SK-N-MC (cell line): ENCODE measurements at regions not wholly inside any gene's neighbourhood (a gene's known extent, or its start where the extent isn't known, plus 50 kb on each side); places are given as distances from the start of the nearest gene placed in this dataset.
A peak's percentile ranks its signal among the peaks of the same experiment; 100 is the strongest.

Experiments
- DNase-seq: peaks from one replicate; pipeline ENCODE4 v3.0.0-alpha.2; 2011; ENCODE audit warnings: low read depth, low spot score
- H3K27ac ChIP-seq: fragments of 200-600 bp; sonication (generic); 2 replicates; pipeline ENCODE4 v1.5.1; 2016; ENCODE audit warnings: mixed run types
- H3K36me3 ChIP-seq: fragments of 200-600 bp; sonication (generic); 2 replicates; pipeline ENCODE4 v1.6.1; 2017; ENCODE audit warnings: antibody characterized with exemption, low read length, mixed read lengths; ENCODE audit not compliant: insufficient read depth
- H3K4me3 ChIP-seq: fragments of 200-600 bp; sonication (generic); 2 replicates; pipeline ENCODE4 v1.5.1; 2016
- H3K9ac ChIP-seq: fragments of 200-600 bp; sonication (generic); 2 replicates; pipeline ENCODE4 v1.8.0; 2017; ENCODE audit warnings: mixed run types, mixed read lengths; ENCODE audit not compliant: insufficient read length
- H3K9me3 ChIP-seq: fragments of 200-600 bp; sonication (generic); 2 replicates; pipeline ENCODE4 v1.6.1; 2017; ENCODE audit warnings: low read depth, mild to moderate bottlenecking, antibody characterized with exemption, low read length, moderate library complexity, mixed read lengths
- EZH2 ChIP-seq: fragments of 200-600 bp; sonication (generic); IDR thresholded peaks from one replicate; pipeline ENCODE4 v1.6.1; 2017; ENCODE audit warnings: antibody characterized with exemption
- FOXP2 ChIP-seq: optimal IDR thresholded peaks from 2 replicates; pipeline ENCODE3; 2011; ENCODE audit warnings: mild to moderate bottlenecking, moderate library complexity; ENCODE audit not compliant: insufficient read depth; ENCODE audit errors: extremely low read length, control extremely low read depth
- POLR2AphosphoS5 ChIP-seq: IDR thresholded peaks from 2 replicates; pipeline ENCODE4 v1.6.1; 2012; ENCODE audit warnings: mild to moderate bottlenecking, low read depth, low read length, borderline replicate concordance

DNA sequence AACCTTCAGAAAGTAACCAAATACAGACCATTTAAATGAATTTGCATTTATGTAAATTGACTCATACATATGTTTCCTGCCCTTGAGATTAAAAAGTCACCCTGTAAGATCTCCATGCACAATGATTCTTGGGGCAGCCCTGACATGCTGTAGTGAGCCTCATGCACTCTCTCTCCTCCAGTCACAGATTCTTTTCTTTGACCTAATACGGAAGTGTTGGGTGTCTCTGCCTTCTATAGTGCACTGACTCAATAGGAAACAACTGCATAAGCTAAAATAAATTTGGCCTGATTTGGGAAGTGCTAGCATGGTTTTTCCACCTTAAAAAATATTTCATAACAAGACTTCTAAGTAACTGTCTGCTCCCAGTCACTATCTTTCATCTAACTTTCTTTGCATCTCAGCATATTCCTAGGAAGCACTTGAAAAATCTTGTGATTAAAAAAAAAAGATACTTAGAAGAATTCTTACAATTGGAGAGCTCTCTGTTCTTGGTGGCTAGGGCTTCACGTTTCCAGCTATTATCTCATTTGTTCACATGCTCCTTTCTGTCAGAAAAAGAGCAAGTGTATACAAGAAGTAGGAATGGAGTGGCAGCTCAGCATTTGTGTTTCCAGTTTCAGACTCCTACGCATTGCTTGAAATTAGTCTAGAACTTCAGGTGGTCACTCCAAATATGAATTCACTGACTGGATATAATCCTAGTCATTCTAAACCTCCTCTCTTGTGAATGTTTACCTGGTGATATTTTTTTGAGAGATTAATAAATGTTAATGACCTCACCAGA lies 207.9 kb upstream of the COL8A1 start:
- no peak for DNase-seq
- no peaks in the 10 kb centered on the region for H3K36me3 ChIP-seq
- TF ChIP-seq EZH2, result no peak
- no peak for TF ChIP-seq FOXP2
- H3K4me3 ChIP-seq, result no peak overlapping the region
- H3K27ac ChIP-seq, result peak overlapping the region; percentile 23; the same call in 1 of the 2 replicates
- no peak overlapping the region for H3K9ac ChIP-seq
- peaks cover 3% of the 10 kb centered on the region; the same call in 1 of the 2 replicates for H3K9me3 ChIP-seq

- H3K4me3 ChIP-seq, result no peak overlapping the region
- no peak overlapping the region for H3K27ac ChIP-seq
- TF ChIP-seq FOXP2 (no peak), EZH2 (no peak), POLR2AphosphoS5 (no peak)
- no peaks in the 10 kb centered on the region for H3K36me3 ChIP-seq
- H3K9me3 ChIP-seq, result peaks cover 3% of the 10 kb centered on the region; the same call in 1 of the 2 replicates
- no peak overlapping the region for H3K9ac ChIP-seq
- DNase-seq, result no peak
Measured at GRCh38 chr3:99429502-99429901, 208.9 kb upstream of the COL8A1 start.

DNA sequence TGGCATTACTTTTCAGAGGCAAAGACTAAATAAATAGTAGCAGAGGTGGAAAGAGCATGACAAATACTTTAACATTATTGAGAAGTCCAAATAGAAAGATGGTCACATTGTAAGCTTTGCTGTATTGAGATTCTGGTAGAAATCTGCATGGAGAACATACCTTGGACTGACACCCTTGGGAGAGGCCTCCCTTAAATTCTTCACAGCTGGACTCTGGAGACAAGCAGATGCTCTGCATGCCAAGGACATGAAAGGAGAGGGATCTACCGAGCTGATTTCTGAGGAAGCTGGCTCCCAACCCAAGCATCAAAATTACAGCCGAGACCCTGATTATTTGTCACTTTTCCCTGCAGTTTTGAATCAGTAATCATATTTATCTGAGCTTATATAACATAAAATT lies 212.5 kb upstream of the COL8A1 start:
- Histone ChIP-seq H3K4me3 (no peak overlapping the region), H3K9ac (no peak overlapping the region), H3K27ac (no peak overlapping the region), H3K9me3 (no peaks in the 10 kb centered on the region), H3K36me3 (no peaks in the 10 kb centered on the region)
- DNase-seq, result no peak
- TF ChIP-seq EZH2 (no peak), FOXP2 (no peak), POLR2AphosphoS5 (no peak)

DNA sequence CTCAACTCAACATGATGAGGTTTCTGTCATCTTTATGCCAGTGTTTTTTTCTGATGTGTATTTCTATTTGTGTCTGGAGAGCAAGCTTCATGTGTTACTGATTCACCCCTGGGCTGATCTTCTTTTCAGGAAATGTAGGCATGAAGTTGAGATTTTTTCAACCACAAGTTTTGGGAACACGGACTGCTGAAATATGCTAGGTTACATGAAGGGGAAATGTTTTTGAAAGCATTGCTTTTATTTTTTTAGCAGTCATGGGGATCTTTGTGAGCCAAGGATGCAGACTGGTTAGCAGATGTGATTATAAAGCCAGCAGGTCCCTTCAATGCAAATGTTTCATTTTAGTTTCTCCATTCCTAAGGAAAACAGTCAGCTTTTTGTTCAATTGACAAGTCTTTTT lies 219.3 kb upstream of the COL8A1 start:
- Histone ChIP-seq H3K4me3 (no peak overlapping the region), H3K27ac (peak overlapping the region; percentile 49), H3K36me3 (no peaks in the 10 kb centered on the region), H3K9me3 (no peaks in the 10 kb centered on the region), H3K9ac (no peak overlapping the region)
- TF ChIP-seq EZH2, result no peak
- TF ChIP-seq FOXP2, result no peak
- no peak for TF ChIP-seq POLR2AphosphoS5
- DNase-seq, result no peak

DNA sequence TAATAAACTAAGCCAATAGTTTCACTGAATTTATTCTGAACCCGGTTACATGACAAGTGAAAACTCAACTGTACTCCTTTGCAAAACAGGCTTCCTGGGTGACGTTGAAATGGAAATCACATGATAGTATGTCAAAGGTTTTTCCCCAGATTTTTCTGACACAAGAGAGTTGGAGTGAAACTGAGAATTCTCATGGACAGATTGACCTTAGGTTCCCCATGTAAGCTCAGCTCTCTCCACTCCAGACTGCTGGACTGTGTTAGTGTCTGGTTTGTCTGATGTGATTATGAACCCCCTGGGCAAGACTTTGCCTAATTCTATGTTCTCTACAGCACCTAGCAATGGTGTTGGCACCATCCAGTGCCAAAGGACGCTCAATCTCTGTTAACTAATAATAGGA lies 219.7 kb upstream of the COL8A1 start:
- no peak overlapping the region for H3K9ac ChIP-seq
- DNase-seq, result no peak
- H3K9me3 ChIP-seq, result no peaks in the 10 kb centered on the region
- TF ChIP-seq EZH2 (no peak), POLR2AphosphoS5 (no peak), FOXP2 (no peak)
- H3K36me3 ChIP-seq, result no peaks in the 10 kb centered on the region
- H3K4me3 ChIP-seq, result no peak overlapping the region
- H3K27ac ChIP-seq, result peak overlapping the region; percentile 49

- Histone ChIP-seq H3K4me3 (no peak overlapping the region), H3K27ac (no peak overlapping the region), H3K9ac (no peak overlapping the region), H3K36me3 (no peaks in the 10 kb centered on the region), H3K9me3 (no peaks in the 10 kb centered on the region)
- no peak for DNase-seq
- TF ChIP-seq EZH2, result no peak
- TF ChIP-seq POLR2AphosphoS5, result no peak
- TF ChIP-seq FOXP2, result no peak
Measured at GRCh38 chr3:99418209-99418635, 220.2 kb upstream of the COL8A1 start.

DNA sequence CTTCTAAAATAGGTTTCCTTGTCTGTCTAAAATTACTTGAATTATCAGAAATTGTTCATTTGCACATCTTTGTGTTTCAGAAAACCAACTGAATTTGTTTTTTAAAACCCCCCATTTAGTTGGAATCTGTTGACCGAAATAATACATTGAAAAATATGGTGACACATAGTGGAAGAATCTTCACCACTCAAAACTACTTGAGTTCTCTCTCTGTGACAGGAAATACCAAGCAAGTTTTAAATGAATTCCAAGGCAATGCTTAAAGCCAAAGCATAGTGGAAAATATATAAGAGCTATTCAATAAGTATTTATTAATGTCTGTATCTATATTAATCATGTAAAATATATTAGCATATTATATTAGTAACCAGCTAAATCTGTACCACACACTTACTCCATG lies 224.9 kb upstream of the COL8A1 start:
- H3K4me3 ChIP-seq, result peak overlapping the region; percentile 44
- peak overlapping the region; percentile 93 for H3K27ac ChIP-seq
- DNase-seq, result no peak
- H3K9ac ChIP-seq, result no peak overlapping the region
- no peaks in the 10 kb centered on the region for H3K9me3 ChIP-seq
- H3K36me3 ChIP-seq, result no peaks in the 10 kb centered on the region
- TF ChIP-seq FOXP2, result no peak
- no peak for TF ChIP-seq EZH2
- no peak for TF ChIP-seq POLR2AphosphoS5

GRCh38 chr3:99410789-99411311 lies 227.5 kb upstream of the COL8A1 start:
- H3K27ac ChIP-seq, result no peak overlapping the region
- H3K36me3 ChIP-seq, result no peaks in the 10 kb centered on the region
- DNase-seq, result no peak
- no peaks in the 10 kb centered on the region for H3K9me3 ChIP-seq
- no peak overlapping the region for H3K9ac ChIP-seq
- no peak for TF ChIP-seq FOXP2
- H3K4me3 ChIP-seq, result no peak overlapping the region
